ENCODE measurements at regions not wholly inside any gene's neighbourhood (a gene's known extent, or its start where the extent isn't known, plus 50 kb on each side); places are given as distances from the start of the nearest gene placed in this dataset.
A peak's percentile ranks its signal among the peaks of the same experiment; 100 is the strongest.

DNA sequence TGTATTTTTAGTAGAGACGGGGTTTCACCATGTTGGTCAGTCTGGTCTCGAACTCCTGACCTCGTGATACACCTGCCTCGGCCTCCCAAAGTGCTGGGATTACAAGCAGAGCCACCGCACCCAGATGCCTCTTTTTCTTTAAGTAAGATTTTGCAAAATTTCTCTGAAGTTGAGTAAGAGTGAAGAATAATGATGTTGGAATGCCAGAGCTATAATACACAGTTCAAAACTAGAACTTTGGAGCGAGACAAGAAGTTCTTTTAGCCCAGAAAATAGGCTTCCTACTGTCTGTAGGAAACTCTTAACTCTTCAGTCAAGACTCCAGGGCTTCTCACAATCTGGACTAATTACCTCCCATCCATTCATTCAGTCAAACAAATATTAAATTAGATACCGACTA is 51.4 kb downstream of the MARCHF4 start:
- DNase-seq (ENCODE audit: low read depth) (no peak), FAIRE-seq (no peak)
- H3K9me3 Mint-ChIP-seq (ENCODE audit: unreplicated experiment): peaks cover 3% of the 10 kb centered on the region
- Histone ChIP-seq H4K20me1 (ENCODE audit: insufficient read depth, low read length) (no peaks in the 10 kb centered on the region), H3K79me2 (ENCODE audit: insufficient read depth, low read length) (peaks cover 4% of the 10 kb centered on the region), H3K9me3 (ENCODE audit: insufficient read depth, low read depth, low read length) (no peaks in the 10 kb centered on the region), H3K4me1 (ENCODE audit: insufficient read depth, low read length) (peaks cover 18% of the 10 kb centered on the region), H3K4me2 (ENCODE audit: low read length) (no peak overlapping the region), H3K36me3 (ENCODE audit: insufficient read depth, low read length) (no peaks in the 10 kb centered on the region), H3K27me3 (ENCODE audit: insufficient read depth, low read length) (no peaks in the 10 kb centered on the region), H3K27ac (ENCODE audit: low read depth, low read length) (no peak overlapping the region), H2AFZ (ENCODE audit: low read depth, low read length) (no peak overlapping the region), H3K4me3 (ENCODE audit: insufficient read depth, low read depth, low read length) (no peak overlapping the region), H3K9ac (ENCODE audit: low read length) (no peak overlapping the region)
- H3K27ac Mint-ChIP-seq (ENCODE audit: unreplicated experiment): no peak overlapping the region
- no peak overlapping the region for H3K4me3 Mint-ChIP-seq (ENCODE audit: unreplicated experiment)
- peaks cover 6% of the 10 kb centered on the region for H3K36me3 Mint-ChIP-seq (ENCODE audit: low read depth, unreplicated experiment)
- H3K4me1 Mint-ChIP-seq (ENCODE audit: low read depth, unreplicated experiment): peaks cover 34% of the 10 kb centered on the region
- TF ChIP-seq EZH2 (IDR thresholded peaks at IDR 0.05; ENCODE audit: insufficient read depth, low read length): no peak
- TF ChIP-seq CTCF (IDR thresholded peaks at IDR 0.05; ENCODE audit: insufficient read depth, low read depth, low read length): no peak
- H3K27me3 Mint-ChIP-seq (ENCODE audit: low read depth, unreplicated experiment): no peaks in the 10 kb centered on the region

DNA sequence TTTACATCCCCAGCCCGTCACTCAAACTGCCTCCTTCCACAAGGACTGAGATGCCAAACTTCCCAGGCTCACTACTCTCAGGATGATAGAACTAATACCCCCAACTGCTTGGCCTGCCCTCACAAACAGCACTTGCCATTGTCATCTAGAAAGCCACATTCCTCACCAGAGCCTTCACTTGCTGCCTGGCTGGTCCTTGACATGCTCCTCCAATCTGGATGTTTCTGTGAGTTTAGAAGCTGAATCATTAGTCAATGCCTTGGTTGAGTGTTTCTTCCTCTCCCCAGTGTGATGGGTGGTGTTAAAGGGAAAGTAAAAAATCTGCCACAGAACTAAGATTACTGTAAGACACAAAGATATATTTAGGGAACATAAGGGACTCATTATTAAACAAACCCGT is 52.5 kb downstream of the MARCHF4 start:
- peak overlapping the region; percentile 1 for H3K9ac ChIP-seq (ENCODE audit: low read length)
- H3K27me3 Mint-ChIP-seq (ENCODE audit: low read depth, unreplicated experiment): no peaks in the 10 kb centered on the region
- H4K20me1 ChIP-seq (ENCODE audit: insufficient read depth, low read length): no peaks in the 10 kb centered on the region
- FAIRE-seq: peak; percentile 32
- H3K4me3 Mint-ChIP-seq (ENCODE audit: unreplicated experiment): no peak overlapping the region
- peak overlapping the region; percentile 11 for H3K4me2 ChIP-seq (ENCODE audit: low read length)
- peaks cover 3% of the 10 kb centered on the region for H3K9me3 Mint-ChIP-seq (ENCODE audit: unreplicated experiment)
- H3K4me1 Mint-ChIP-seq (ENCODE audit: low read depth, unreplicated experiment): peaks cover 40% of the 10 kb centered on the region
- no peak for DNase-seq (ENCODE audit: low read depth)
- peaks cover 4% of the 10 kb centered on the region for H3K79me2 ChIP-seq (ENCODE audit: insufficient read depth, low read length)
- H3K36me3 Mint-ChIP-seq (ENCODE audit: low read depth, unreplicated experiment): peaks cover 6% of the 10 kb centered on the region
- no peak overlapping the region for H2AFZ ChIP-seq (ENCODE audit: low read depth, low read length)
- peak overlapping the region; percentile 18 for H3K27ac ChIP-seq (ENCODE audit: low read depth, low read length)
- H3K27me3 ChIP-seq (ENCODE audit: insufficient read depth, low read length): no peaks in the 10 kb centered on the region
- peaks cover 27% of the 10 kb centered on the region for H3K4me1 ChIP-seq (ENCODE audit: insufficient read depth, low read length)
- TF ChIP-seq CTCF (IDR thresholded peaks at IDR 0.05; ENCODE audit: insufficient read depth, low read depth, low read length) (no peak), EZH2 (IDR thresholded peaks at IDR 0.05; ENCODE audit: insufficient read depth, low read length) (no peak)
- no peak overlapping the region for H3K4me3 ChIP-seq (ENCODE audit: insufficient read depth, low read depth, low read length)
- H3K27ac Mint-ChIP-seq (ENCODE audit: unreplicated experiment): peak overlapping the region; percentile 56
- no peaks in the 10 kb centered on the region for H3K36me3 ChIP-seq (ENCODE audit: insufficient read depth, low read length)
- H3K9me3 ChIP-seq (ENCODE audit: insufficient read depth, low read depth, low read length): no peaks in the 10 kb centered on the region

GRCh38 chr2:216318521-216318874 is 53.8 kb downstream of the MARCHF4 start:
- Histone ChIP-seq H3K36me3 (ENCODE audit: insufficient read depth, low read length) (no peaks in the 10 kb centered on the region), H2AFZ (ENCODE audit: low read depth, low read length) (no peak overlapping the region), H3K4me1 (ENCODE audit: insufficient read depth, low read length) (peaks cover 27% of the 10 kb centered on the region), H3K27ac (ENCODE audit: low read depth, low read length) (no peak overlapping the region), H3K4me2 (ENCODE audit: low read length) (no peak overlapping the region), H4K20me1 (ENCODE audit: insufficient read depth, low read length) (no peaks in the 10 kb centered on the region), H3K4me3 (ENCODE audit: insufficient read depth, low read depth, low read length) (no peak overlapping the region), H3K79me2 (ENCODE audit: insufficient read depth, low read length) (peaks cover 4% of the 10 kb centered on the region), H3K9me3 (ENCODE audit: insufficient read depth, low read depth, low read length) (no peaks in the 10 kb centered on the region), H3K9ac (ENCODE audit: low read length) (no peak overlapping the region), H3K27me3 (ENCODE audit: insufficient read depth, low read length) (no peaks in the 10 kb centered on the region)
- FAIRE-seq (no peak), DNase-seq (ENCODE audit: low read depth) (no peak)
- Mint-ChIP-seq H3K4me1 (ENCODE audit: low read depth, unreplicated experiment) (peaks cover 46% of the 10 kb centered on the region), H3K27ac (ENCODE audit: unreplicated experiment) (peak overlapping the region; percentile 64), H3K9me3 (ENCODE audit: unreplicated experiment) (peaks cover 3% of the 10 kb centered on the region), H3K36me3 (ENCODE audit: low read depth, unreplicated experiment) (peaks cover 6% of the 10 kb centered on the region), H3K4me3 (ENCODE audit: unreplicated experiment) (no peak overlapping the region), H3K27me3 (ENCODE audit: low read depth, unreplicated experiment) (no peaks in the 10 kb centered on the region)
- TF ChIP-seq EZH2 (IDR thresholded peaks at IDR 0.05; ENCODE audit: insufficient read depth, low read length): no peak
- no peak for TF ChIP-seq CTCF (IDR thresholded peaks at IDR 0.05; ENCODE audit: insufficient read depth, low read depth, low read length)
